ENCODE measurements at regions not wholly inside any gene's neighbourhood (a gene's known extent, or its start where the extent isn't known, plus 50 kb on each side); places are given as distances from the start of the nearest gene placed in this dataset.
"Not testable (repeated sequence)": the region's sequence is repeated elsewhere in the genome, so short reads cannot be mapped to it uniquely, and the experiment has no call there.

GRCh38 chr16:33709856-33710695, 250.7 kb downstream of the TP53TG3F start:
- DNase-seq (ENCODE audit: low spot score); H3K27ac ChIP-seq; H3K4me3 ChIP-seq: not testable (repeated sequence)

DNA sequence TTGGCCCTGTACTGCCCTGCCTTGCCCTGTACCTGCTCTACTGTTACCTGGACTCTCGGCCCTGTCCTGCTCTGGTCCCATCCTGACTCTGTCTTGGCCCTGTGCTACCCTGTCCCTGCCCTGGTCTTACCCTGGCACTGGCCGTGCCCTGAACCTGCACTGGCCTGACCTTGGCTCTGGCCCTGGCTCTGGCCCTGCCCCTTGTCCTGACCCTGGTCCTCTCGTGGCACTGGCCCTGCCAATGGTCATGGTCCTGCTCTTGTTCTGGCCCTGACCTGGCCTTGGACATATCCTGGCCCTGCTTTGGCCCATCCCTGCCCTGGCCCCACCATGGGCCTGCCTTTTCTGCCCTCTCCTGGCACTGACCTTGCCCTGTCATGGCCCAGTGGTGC, 251.3 kb downstream of the TP53TG3F start:
- H3K27ac ChIP-seq; H3K4me3 ChIP-seq; DNase-seq (ENCODE audit: low spot score): not testable (repeated sequence)

DNA sequence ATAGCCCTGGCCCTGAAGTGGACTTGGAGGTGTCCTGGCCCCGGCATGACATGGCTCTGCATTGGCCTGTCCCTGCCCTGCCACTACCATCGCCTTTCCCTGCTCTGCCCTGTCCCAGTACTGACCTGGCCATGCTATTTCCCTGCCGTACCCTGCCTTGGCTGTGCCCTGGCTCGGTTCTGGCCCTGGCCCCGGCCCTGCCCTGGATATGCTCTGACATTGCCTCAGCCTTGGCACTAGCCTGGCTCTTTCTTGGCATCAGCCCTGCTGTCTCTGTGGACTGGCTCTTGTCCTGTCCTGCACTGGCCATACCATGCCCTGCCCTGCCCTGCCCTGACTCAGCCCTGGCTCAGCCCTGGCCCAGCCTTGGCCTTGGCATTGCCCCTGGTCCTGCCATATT, 252.2 kb downstream of the TP53TG3F start:
- not testable (repeated sequence) for H3K4me3 ChIP-seq; H3K27ac ChIP-seq; DNase-seq (ENCODE audit: low spot score)

- H3K27ac ChIP-seq; H3K4me3 ChIP-seq; DNase-seq (ENCODE audit: low spot score): not testable (repeated sequence)
Measured at GRCh38 chr16:33712308-33712707, 252.9 kb downstream of the TP53TG3F start.

DNA sequence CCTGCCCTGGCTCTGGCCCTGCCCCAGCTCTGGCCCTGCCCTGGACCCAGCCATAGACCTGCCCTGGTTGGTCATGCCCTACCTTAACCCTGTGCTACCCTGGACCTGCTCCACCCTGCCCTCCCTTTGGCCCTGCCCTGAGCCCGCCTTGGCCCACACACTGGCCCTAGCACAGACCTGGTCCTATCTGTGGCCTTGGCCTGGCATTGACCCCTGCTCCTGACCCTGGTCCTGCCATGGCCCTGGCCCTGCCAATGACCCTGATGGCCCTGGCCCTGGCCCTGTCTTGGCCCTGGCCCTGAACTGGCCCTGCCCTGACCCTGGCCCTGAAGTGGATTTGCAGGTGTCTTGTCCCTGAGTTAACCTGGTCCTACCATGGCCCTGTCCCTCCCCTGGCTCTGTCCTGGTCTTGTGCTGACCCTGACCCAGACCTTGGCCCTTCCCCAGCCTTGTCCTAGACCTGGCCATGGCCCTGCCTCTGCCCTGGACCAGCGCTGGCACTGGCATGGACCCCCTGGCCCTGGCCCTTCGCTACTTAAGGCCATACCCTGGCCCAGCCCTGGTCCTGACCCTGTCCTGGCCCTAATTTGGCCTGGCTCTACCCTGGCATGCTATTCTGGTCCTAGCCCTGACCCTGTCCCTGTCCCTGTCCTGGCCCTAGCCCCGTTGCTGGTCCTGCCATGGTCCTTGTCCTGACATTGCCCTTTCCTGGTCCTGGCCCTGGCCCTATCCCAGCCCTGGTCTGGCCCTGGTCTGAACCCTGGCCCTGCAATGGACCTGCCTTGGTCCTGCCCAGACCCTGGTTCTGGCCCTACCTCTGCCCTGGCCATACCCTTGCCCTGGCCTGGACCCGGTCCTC, 253.7 kb downstream of the TP53TG3F start:
- not testable (repeated sequence) for H3K4me3 ChIP-seq; DNase-seq (ENCODE audit: low spot score); H3K27ac ChIP-seq

DNA sequence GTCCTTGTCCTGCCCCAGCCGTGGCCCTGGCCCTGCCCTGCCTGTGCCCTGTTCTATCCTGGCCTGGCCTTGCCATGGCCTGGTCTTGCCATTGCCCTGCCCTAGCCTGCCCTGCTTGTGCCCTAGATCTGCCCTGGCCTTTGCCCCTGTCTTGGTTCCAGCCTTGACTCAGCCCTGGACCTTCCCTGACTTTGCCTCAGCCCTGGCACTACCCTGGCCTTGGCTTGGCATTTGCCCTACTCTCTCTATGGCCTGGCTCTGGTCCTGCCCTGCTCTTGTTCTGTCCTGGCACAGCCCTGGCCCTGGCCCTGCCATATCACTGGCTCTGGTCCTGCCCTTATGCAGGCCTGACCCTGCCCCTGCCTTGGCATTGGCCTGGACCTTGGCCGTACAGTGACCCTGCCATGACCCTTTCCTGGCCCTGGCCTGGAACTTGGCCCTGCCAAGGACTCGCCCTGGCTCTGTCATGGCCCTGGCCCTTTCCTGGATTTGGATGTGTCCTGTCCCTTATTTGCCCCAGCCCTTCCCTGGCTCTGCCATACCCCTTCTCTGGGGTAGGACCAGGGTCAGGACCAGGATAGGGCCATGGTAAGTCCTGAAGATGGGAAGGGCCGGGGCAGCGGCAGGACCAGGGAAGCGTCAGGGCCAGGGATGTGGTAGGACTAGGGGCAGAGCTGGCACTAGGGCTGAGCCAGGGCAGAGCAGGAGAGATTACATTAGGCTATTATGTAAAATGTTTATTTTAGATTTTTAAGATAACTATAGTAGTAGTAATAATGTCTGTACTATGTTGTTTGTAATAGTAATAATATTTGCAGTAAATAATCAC, 254.5 kb downstream of the TP53TG3F start:
- H3K27ac ChIP-seq; DNase-seq (ENCODE audit: low spot score); H3K4me3 ChIP-seq: not testable (repeated sequence)

GRCh38 chr16:33731167-33731566, 271.8 kb downstream of the TP53TG3F start:
- not testable (repeated sequence) for DNase-seq (ENCODE audit: low spot score); H3K27ac ChIP-seq; H3K4me3 ChIP-seq

DNA sequence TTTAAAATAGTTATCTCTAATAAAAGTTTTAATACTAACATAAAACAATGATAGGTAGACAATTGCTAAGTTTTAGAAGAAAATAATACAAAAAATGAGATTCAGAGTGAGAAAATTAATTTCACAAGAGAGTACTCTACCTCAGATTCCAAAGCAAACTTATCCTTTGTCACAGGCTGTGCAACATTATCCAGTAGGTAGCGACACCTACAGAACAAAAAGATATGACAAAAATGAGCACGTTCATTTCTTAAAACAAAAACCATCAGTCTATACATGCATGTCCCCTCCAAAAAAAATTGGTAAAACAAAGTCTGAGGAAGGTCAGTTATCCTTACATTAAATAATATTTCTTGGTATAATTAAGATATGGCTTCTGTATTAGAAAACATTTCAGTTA, 275.2 kb downstream of the TP53TG3F start:
- H3K4me3 ChIP-seq; DNase-seq (ENCODE audit: low spot score): not testable (repeated sequence)

GRCh38 chr16:33766869-33767765, 307.7 kb downstream of the TP53TG3F start:
- H3K27ac ChIP-seq; DNase-seq (ENCODE audit: low spot score); H3K4me3 ChIP-seq: not testable (repeated sequence)

More for the DNA sequence above, 275.2 kb downstream of the TP53TG3F start:
- not testable (repeated sequence) for H3K27ac ChIP-seq

- not testable (repeated sequence) for H3K4me3 ChIP-seq; H3K27ac ChIP-seq; DNase-seq (ENCODE audit: low spot score)
Measured at GRCh38 chr16:33768710-33769109, 309.3 kb downstream of the TP53TG3F start.

- DNase-seq (ENCODE audit: low spot score); H3K4me3 ChIP-seq; H3K27ac ChIP-seq: not testable (repeated sequence)
Measured at GRCh38 chr16:33769180-33769846, 309.9 kb downstream of the TP53TG3F start.

DNA sequence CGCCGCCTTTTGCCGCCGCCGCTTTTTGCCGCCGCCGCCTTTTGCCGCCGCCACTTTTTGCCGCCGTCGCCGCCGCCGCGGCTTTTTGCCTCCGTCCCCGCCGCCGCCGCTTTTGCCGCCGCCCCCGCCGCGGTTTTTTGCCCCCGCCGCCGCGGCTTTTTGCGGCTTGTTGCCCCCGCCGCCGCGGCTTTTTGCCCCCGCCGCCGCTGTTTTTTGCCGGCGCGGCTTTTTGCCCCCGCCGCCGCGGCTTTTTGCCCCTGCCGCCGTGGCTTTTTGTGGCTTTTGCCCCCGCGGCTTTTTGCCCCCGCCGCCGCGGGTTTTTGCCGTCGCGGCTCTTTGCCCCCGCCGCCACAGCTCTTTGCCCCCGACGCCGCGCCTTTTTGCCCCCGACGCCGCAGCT, 311.1 kb downstream of the TP53TG3F start:
- not testable (repeated sequence) for H3K4me3 ChIP-seq; DNase-seq (ENCODE audit: low spot score); H3K27ac ChIP-seq

DNA sequence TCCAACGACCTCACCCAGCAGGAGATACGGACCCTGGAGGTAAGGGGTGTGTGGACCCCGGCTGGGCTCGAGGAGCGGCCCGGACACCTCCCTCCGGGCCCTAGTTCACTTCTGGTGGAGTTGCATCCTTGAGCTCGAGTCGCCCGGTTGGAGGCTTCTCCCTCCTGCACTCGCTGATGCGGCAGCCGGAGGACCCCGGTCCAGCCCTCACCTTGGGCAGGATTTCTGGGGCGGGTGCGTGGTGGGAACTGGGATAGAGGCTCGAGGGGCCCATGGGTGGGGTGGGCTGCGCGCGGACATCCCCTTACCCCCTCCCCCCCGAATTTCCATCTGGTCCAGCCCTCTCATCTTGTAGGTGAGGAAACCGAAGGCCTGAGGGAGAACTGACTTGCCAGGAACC, 311.8 kb downstream of the TP53TG3F start:
- peak; percentile 55 for DNase-seq (ENCODE audit: low spot score)
- not testable (repeated sequence) for H3K27ac ChIP-seq, H3K4me3 ChIP-seq

GRCh38 chr16:33773966-33774365, 314.6 kb downstream of the TP53TG3F start:
- not testable (repeated sequence) for H3K4me3 ChIP-seq; DNase-seq (ENCODE audit: low spot score); H3K27ac ChIP-seq

GRCh38 chr16:33774724-33775123, 315.3 kb downstream of the TP53TG3F start:
- DNase-seq (ENCODE audit: low spot score); H3K27ac ChIP-seq; H3K4me3 ChIP-seq: not testable (repeated sequence)

- H3K4me3 ChIP-seq; DNase-seq (ENCODE audit: low spot score); H3K27ac ChIP-seq: not testable (repeated sequence)
Measured at GRCh38 chr16:33816328-33816944, 357.0 kb downstream of the TP53TG3F start.

DNA sequence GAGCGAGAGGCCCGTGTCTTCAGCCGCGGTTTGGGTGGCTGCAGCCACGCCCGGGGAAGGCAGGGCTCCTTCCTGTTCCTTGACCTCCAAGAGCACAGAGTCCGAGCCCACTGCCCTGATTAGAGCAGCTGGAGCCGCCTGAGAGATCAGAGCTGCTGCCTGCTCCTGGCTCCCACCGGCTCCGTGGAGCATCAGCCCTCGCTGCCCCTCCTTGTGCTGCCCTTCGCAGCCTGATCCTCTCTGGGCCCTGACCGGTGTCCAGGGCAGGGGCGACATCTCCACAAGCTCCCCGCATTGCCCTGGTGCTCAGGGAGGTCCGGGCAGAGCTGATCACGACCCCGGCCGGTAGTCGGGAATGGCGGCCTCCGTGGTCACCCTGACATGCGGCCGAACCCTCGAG, 365.3 kb downstream of the TP53TG3F start:
- not testable (repeated sequence) for DNase-seq (ENCODE audit: low spot score); H3K27ac ChIP-seq; H3K4me3 ChIP-seq

Data from coronary artery (tissue), 2 donors.